Neural cell (in vitro differentiated cells): ENCODE measurements at regions not wholly inside any gene's neighbourhood (a gene's known extent, or its start where the extent isn't known, plus 50 kb on each side); places are given as distances from the start of the nearest gene placed in this dataset.

Experiments used
- H2AFZ ChIP-seq: fragments of 200-600, 300-800 bp; sonication (generic), shearing (Covaris generic); 2 replicates; pipeline ENCODE4 v1.6.0; 2014; ENCODE audit warnings: low read depth, mild to moderate bottlenecking, antibody characterized with exemption, low read length, moderate library complexity
- H3F3A ChIP-seq: fragments of 200-600 bp; shearing (Covaris generic); 2 replicates; pipeline ENCODE4 v1.6.1; 2016; ENCODE audit warnings: mild to moderate bottlenecking, moderate library complexity, mixed read lengths, antibody characterized with exemption, low read length; ENCODE audit not compliant: insufficient read depth, poor library complexity, severe bottlenecking
- H3K27ac ChIP-seq: fragments of 200-600, 300-800 bp; sonication (generic), shearing (Covaris generic); 2 replicates; pipeline ENCODE4 v1.5.1; 2014; ENCODE audit warnings: mild to moderate bottlenecking, low read length, moderate library complexity
- H3K27me3 ChIP-seq: fragments of 300-800, 200-600 bp; sonication (generic), shearing (Covaris generic); 2 replicates; pipeline ENCODE4 v1.6.0; 2014; ENCODE audit warnings: mild to moderate bottlenecking, low read depth, low read length, moderate library complexity; ENCODE audit not compliant: insufficient read depth
- H3K36me3 ChIP-seq: fragments of 300-800, 200-600 bp; sonication (generic), shearing (Covaris generic); 2 replicates; pipeline ENCODE4 v1.5.1; 2014; ENCODE audit warnings: mild to moderate bottlenecking, antibody characterized with exemption, low read length, moderate library complexity; ENCODE audit not compliant: insufficient read depth
- H3K4me2 ChIP-seq: fragments of 300-800, 200-600 bp; sonication (generic), shearing (Covaris generic); 2 replicates; pipeline ENCODE4 v1.6.0; 2014; ENCODE audit warnings: mild to moderate bottlenecking, low read length
- H3K4me3 ChIP-seq: fragments of 300-800, 200-600 bp; sonication (generic), shearing (Covaris generic); 2 replicates; pipeline ENCODE4 v1.5.1; 2014; ENCODE audit warnings: mild to moderate bottlenecking, low read length, moderate library complexity
- H3K79me2 ChIP-seq: fragments of 200-600 bp; shearing (Covaris generic); replicated peaks from 2 replicates; pipeline ENCODE4 v1.6.0; 2014; ENCODE audit warnings: mild to moderate bottlenecking, low read length, moderate library complexity; ENCODE audit not compliant: insufficient read depth
- H3K9ac ChIP-seq: fragments of 300-800, 200-600 bp; sonication (generic), shearing (Covaris generic); 2 replicates; pipeline ENCODE4 v1.6.1; 2016; ENCODE audit warnings: mild to moderate bottlenecking, low read length, mixed read lengths
- H3K9me2 ChIP-seq: fragments of 200-600 bp; shearing (Covaris generic); 2 replicates; pipeline ENCODE4 v1.6.1; 2016; ENCODE audit warnings: mild to moderate bottlenecking, low read length, mixed read lengths; ENCODE audit not compliant: insufficient read depth
- H3K9me3 ChIP-seq: fragments of 200-600, 300-800 bp; sonication (generic), shearing (Covaris generic); 2 replicates; pipeline ENCODE4 v1.6.1; 2016; ENCODE audit warnings: mild to moderate bottlenecking, mixed run types, low read length, moderate library complexity, mixed read lengths
- H4K20me1 ChIP-seq: fragments of 200-600 bp; shearing (Covaris generic); 2 replicates; pipeline ENCODE4 v1.6.1; 2016; ENCODE audit warnings: mild to moderate bottlenecking, mixed run types; ENCODE audit not compliant: insufficient read depth
- EP300 ChIP-seq: fragments of 450-650 bp; conservative IDR thresholded peaks from 2 replicates; pipeline ENCODE4 v1.6.1; 2014; ENCODE audit warnings: antibody characterized with exemption, mild to moderate bottlenecking, moderate library complexity; ENCODE audit not compliant: poor library complexity, severe bottlenecking
- EZH2 ChIP-seq: fragments of 200-600, 300-800 bp; shearing (Covaris generic), sonication (generic); IDR thresholded peaks from 2 replicates; pipeline ENCODE4 v1.6.1; 2014; ENCODE audit warnings: antibody characterized with exemption, low read length, borderline replicate concordance, mild to moderate bottlenecking; ENCODE audit not compliant: insufficient read depth, poor library complexity, severe bottlenecking
- MXI1 ChIP-seq: fragments of 450-650 bp; conservative IDR thresholded peaks from 2 replicates; pipeline ENCODE4 v1.6.1; 2014; ENCODE audit warnings: antibody characterized with exemption, mild to moderate bottlenecking; ENCODE audit not compliant: poor library complexity, severe bottlenecking
- POLR2AphosphoS5 ChIP-seq: IDR thresholded peaks from 2 replicates; pipeline ENCODE4 v1.6.1; 2012
- RAD21 ChIP-seq: fragments of 450-650 bp; conservative IDR thresholded peaks from 2 replicates; pipeline ENCODE4 v1.6.1; 2014; ENCODE audit warnings: antibody characterized with exemption, mild to moderate bottlenecking, moderate library complexity
- SMC3 ChIP-seq: fragments of 450-650 bp; conservative IDR thresholded peaks from 2 replicates; pipeline ENCODE4 v1.6.1; 2014; ENCODE audit warnings: antibody characterized with exemption, mild to moderate bottlenecking, moderate library complexity; ENCODE audit not compliant: poor library complexity
- TAF1 ChIP-seq: IDR thresholded peaks from 2 replicates; pipeline ENCODE4 v1.6.1; 2012; ENCODE audit warnings: low read depth
- TF ChIP-seq, protein P1 (sequence below): fragments of 450-650 bp; IDR thresholded peaks from 2 replicates; pipeline ENCODE4 v1.5.1; 2014; ENCODE audit warnings: antibody characterized with exemption, mild to moderate bottlenecking, moderate library complexity; ENCODE audit not compliant: poor library complexity, severe bottlenecking
- TF ChIP-seq, protein P2 (sequence below): IDR thresholded peaks from 2 replicates; pipeline ENCODE4 v1.6.1; 2012; ENCODE audit warnings: borderline replicate concordance

DNA sequence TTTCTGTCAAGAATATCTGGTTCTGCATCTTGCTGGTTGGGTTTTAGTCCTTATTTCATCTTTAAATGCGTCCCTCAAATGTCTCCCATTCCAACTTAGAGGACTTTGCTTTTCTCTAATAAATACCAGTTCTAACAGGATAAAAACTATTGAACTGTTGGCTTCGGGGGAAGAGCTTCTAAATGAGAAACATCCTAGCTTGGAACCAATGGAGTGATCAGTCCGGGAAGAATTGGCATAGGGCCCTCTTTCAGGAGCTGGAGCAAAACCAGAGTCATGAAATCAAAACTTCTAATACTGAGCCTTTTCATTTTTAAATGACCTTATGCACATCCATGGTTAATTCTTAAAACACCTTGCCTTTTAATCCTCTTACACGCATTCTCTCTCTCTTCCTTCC, 401.6 kb upstream of the SMIM21 start:
- Histone ChIP-seq H3K79me2 (no peaks in the 10 kb centered on the region), H2AFZ (no peak overlapping the region), H4K20me1 (no peaks in the 10 kb centered on the region), H3K9me3 (no peaks in the 10 kb centered on the region), H3K27me3 (no peaks in the 10 kb centered on the region), H3K4me3 (no peak overlapping the region), H3K9me2 (no peaks in the 10 kb centered on the region), H3F3A (no peaks in the 10 kb centered on the region), H3K9ac (no peak overlapping the region), H3K4me2 (no peak overlapping the region), H3K27ac (no peak overlapping the region), H3K36me3 (no peaks in the 10 kb centered on the region)
- TF ChIP-seq MXI1, result no peak
- TF ChIP-seq EZH2, result no peak
- TF ChIP-seq EP300, result no peak
- TF ChIP-seq RAD21, result no peak
- no peak for TF ChIP-seq SMC3

DNA sequence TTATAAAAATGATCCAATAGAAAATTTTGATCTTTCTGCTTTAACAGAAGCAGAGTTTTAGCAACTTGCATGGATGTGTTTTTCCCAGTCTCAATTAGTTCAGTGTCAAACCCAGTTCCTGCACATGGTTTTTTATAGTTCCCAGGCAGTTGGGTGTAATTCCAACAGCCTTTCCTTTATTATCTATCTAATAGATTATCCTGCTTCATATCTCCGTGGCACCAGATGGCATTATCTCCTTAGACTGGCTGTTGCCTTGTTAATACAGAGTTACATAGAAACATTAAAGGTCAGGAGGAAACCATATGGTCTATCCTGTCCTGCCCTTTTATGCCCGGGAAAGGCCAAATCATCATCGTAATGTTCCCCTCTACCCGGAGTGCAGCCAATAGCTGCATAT, 400.9 kb upstream of the SMIM21 start:
- no peak for TF ChIP-seq EZH2
- TF ChIP-seq, protein P1, sequence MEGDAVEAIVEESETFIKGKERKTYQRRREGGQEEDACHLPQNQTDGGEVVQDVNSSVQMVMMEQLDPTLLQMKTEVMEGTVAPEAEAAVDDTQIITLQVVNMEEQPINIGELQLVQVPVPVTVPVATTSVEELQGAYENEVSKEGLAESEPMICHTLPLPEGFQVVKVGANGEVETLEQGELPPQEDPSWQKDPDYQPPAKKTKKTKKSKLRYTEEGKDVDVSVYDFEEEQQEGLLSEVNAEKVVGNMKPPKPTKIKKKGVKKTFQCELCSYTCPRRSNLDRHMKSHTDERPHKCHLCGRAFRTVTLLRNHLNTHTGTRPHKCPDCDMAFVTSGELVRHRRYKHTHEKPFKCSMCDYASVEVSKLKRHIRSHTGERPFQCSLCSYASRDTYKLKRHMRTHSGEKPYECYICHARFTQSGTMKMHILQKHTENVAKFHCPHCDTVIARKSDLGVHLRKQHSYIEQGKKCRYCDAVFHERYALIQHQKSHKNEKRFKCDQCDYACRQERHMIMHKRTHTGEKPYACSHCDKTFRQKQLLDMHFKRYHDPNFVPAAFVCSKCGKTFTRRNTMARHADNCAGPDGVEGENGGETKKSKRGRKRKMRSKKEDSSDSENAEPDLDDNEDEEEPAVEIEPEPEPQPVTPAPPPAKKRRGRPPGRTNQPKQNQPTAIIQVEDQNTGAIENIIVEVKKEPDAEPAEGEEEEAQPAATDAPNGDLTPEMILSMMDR, result no peak
- no peak overlapping the region for H3K4me2 ChIP-seq
- no peaks in the 10 kb centered on the region for H3K79me2 ChIP-seq
- no peaks in the 10 kb centered on the region for H3K27me3 ChIP-seq
- H3K4me3 ChIP-seq, result no peak overlapping the region
- H3K36me3 ChIP-seq, result no peaks in the 10 kb centered on the region
- H3K9me3 ChIP-seq, result no peaks in the 10 kb centered on the region
- no peaks in the 10 kb centered on the region for H3K9me2 ChIP-seq
- H2AFZ ChIP-seq, result no peak overlapping the region
- no peaks in the 10 kb centered on the region for H4K20me1 ChIP-seq
- H3F3A ChIP-seq, result no peaks in the 10 kb centered on the region
- no peak overlapping the region for H3K9ac ChIP-seq
- no peak overlapping the region for H3K27ac ChIP-seq

DNA sequence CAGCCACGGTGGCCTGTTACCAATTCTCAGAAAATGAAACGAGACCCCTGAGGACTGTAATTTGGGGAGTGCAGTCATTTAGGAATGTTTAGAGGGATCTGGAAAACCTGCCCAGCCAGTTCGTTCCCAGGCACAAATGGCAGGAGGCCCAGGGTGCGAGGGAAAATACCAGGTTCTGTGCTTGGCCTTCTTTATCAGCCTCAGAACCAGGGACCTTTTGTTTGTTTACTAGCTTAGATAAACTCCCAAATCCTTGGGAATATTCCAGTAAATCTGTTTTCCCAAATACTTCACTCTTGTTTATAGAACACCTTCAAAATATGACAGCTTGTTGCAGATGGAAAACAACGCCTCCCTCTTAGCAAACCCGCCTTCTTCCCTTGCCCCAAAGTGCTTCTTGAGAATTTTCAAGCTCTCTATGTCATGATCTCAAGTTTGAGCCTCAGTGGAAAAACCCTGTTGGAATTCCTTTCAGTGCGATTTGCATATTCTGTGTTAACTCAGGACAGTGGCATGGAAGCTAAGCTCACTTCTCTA, 400.3 kb upstream of the SMIM21 start:
- Histone ChIP-seq H3K27ac (no peak overlapping the region), H3K9me3 (no peaks in the 10 kb centered on the region), H3K9me2 (no peaks in the 10 kb centered on the region), H3K4me3 (no peak overlapping the region), H3K36me3 (no peaks in the 10 kb centered on the region), H2AFZ (no peak overlapping the region), H3K79me2 (no peaks in the 10 kb centered on the region), H3K4me2 (no peak overlapping the region), H4K20me1 (no peaks in the 10 kb centered on the region), H3K27me3 (no peaks in the 10 kb centered on the region), H3F3A (no peaks in the 10 kb centered on the region), H3K9ac (no peak overlapping the region)
- no peak for TF ChIP-seq RAD21
- TF ChIP-seq, protein P2, sequence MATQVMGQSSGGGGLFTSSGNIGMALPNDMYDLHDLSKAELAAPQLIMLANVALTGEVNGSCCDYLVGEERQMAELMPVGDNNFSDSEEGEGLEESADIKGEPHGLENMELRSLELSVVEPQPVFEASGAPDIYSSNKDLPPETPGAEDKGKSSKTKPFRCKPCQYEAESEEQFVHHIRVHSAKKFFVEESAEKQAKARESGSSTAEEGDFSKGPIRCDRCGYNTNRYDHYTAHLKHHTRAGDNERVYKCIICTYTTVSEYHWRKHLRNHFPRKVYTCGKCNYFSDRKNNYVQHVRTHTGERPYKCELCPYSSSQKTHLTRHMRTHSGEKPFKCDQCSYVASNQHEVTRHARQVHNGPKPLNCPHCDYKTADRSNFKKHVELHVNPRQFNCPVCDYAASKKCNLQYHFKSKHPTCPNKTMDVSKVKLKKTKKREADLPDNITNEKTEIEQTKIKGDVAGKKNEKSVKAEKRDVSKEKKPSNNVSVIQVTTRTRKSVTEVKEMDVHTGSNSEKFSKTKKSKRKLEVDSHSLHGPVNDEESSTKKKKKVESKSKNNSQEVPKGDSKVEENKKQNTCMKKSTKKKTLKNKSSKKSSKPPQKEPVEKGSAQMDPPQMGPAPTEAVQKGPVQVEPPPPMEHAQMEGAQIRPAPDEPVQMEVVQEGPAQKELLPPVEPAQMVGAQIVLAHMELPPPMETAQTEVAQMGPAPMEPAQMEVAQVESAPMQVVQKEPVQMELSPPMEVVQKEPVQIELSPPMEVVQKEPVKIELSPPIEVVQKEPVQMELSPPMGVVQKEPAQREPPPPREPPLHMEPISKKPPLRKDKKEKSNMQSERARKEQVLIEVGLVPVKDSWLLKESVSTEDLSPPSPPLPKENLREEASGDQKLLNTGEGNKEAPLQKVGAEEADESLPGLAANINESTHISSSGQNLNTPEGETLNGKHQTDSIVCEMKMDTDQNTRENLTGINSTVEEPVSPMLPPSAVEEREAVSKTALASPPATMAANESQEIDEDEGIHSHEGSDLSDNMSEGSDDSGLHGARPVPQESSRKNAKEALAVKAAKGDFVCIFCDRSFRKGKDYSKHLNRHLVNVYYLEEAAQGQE, result no peak
- no peak for TF ChIP-seq SMC3
- TF ChIP-seq, protein P1, result no peak
- no peak for TF ChIP-seq MXI1
- no peak for TF ChIP-seq POLR2AphosphoS5
- TF ChIP-seq EZH2, result no peak
- TF ChIP-seq TAF1, result no peak
- no peak for TF ChIP-seq EP300
